Ascending aorta (tissue), 2 donors: ENCODE measurements at regions not wholly inside any gene's neighbourhood (a gene's known extent, or its start where the extent isn't known, plus 50 kb on each side); places are given as distances from the start of the nearest gene placed in this dataset.

Experiments
- DNase-seq, 2 donors: peaks; one replicate each; pipeline ENCODE4 v3.0.0-alpha.2; 2019; ENCODE audit warnings: low spot score in 2 of 2
- H3K27ac ChIP-seq, 2 donors: fragments of 200-600 bp; sonication (generic); one replicate each; pipeline ENCODE4 v1.5.1; 2016 to 2017; ENCODE audit warnings: mild to moderate bottlenecking in 1 of 2
- H3K27me3 ChIP-seq: fragments of 200-600 bp; sonication (generic); one replicate; pipeline ENCODE4 v1.5.1; 2017
- H3K36me3 ChIP-seq, 2 donors: fragments of 200-600 bp; sonication (generic); one replicate each; pipeline ENCODE4 v1.5.1; 2016
- H3K4me1 ChIP-seq, 2 donors: fragments of 200-600 bp; sonication (generic); one replicate each; pipeline ENCODE4 v1.5.1; 2016 to 2017; ENCODE audit warnings: mild to moderate bottlenecking in 1 of 2
- H3K4me3 ChIP-seq, 2 donors: fragments of 200-600 bp; sonication (generic); one replicate each; pipeline ENCODE4 v1.5.1; 2016 to 2017; ENCODE audit warnings: mild to moderate bottlenecking in 1 of 2
- H3K9me3 ChIP-seq, 2 donors: fragments of 200-600 bp; sonication (generic); one replicate each; pipeline ENCODE4 v1.5.1; 2016
- CTCF ChIP-seq, 3 experiments: fragments of 200-600 bp in 2 of 3; fragments of 450-650 bp in 1 of 3; sonication (generic) in 2 of 3; IDR thresholded peaks; one replicate each; pipeline ENCODE4 v1.5.1; 2016 to 2019; ENCODE audit warnings: antibody characterized with exemption in 3 of 3, mild to moderate bottlenecking in 1 of 3, moderate library complexity in 1 of 3
- intact Hi-C: fragments of 100-400 bp; cut with DNase I; formaldehyde crosslinking; loops from one replicate; pipeline ENCODE4 v1.15.1; 2023

GRCh38 chr2:15763822-15764682, 172.4 kb downstream of the DDX1 start:
- no peaks in the 10 kb centered on the region for H3K27me3 ChIP-seq
- DNase-seq: no peak
- intact Hi-C loops: no loop called here

GRCh38 chr2:15764683-15765011, 173.0 kb downstream of the DDX1 start:
- DNase-seq: no peak
- no peak for TF ChIP-seq CTCF (IDR thresholded peaks at IDR 0.05)
- no peak overlapping the region for H3K27ac ChIP-seq
- no peak overlapping the region for H3K4me3 ChIP-seq
- no peaks in the 10 kb centered on the region for H3K9me3 ChIP-seq
- H3K27me3 ChIP-seq: no peaks in the 10 kb centered on the region
- H3K4me1 ChIP-seq: no peaks in the 10 kb centered on the region
- intact Hi-C loops: no loop called here
- H3K36me3 ChIP-seq: no peaks in the 10 kb centered on the region

More at GRCh38 chr2:15763822-15764682, 172.4 kb downstream of the DDX1 start:
- Histone ChIP-seq H3K27ac (no peak overlapping the region), H3K36me3 (no peaks in the 10 kb centered on the region), H3K9me3 (no peaks in the 10 kb centered on the region), H3K4me3 (no peak overlapping the region), H3K4me1 (no peaks in the 10 kb centered on the region)
- TF ChIP-seq CTCF (IDR thresholded peaks at IDR 0.05): no peak

- intact Hi-C loops: no loop called here
- Histone ChIP-seq H3K9me3 (no peaks in the 10 kb centered on the region), H3K27ac (no peak overlapping the region), H3K36me3 (no peaks in the 10 kb centered on the region), H3K27me3 (no peaks in the 10 kb centered on the region), H3K4me3 (no peak overlapping the region), H3K4me1 (no peaks in the 10 kb centered on the region)
- DNase-seq: no peak
- no peak for TF ChIP-seq CTCF (IDR thresholded peaks at IDR 0.05)
These were observed 173.5 kb downstream of the DDX1 start for GRCh38 chr2:15765211-15765610.

GRCh38 chr2:15765686-15766302, 174.1 kb downstream of the DDX1 start:
- no peak for DNase-seq
- H3K27ac ChIP-seq: no peak overlapping the region
- no peaks in the 10 kb centered on the region for H3K27me3 ChIP-seq

GRCh38 chr2:15766303-15766861, 174.0 kb upstream of the MYCN start:
- H3K36me3 ChIP-seq: no peaks in the 10 kb centered on the region
- no peak overlapping the region for H3K27ac ChIP-seq
- no peak for TF ChIP-seq CTCF (IDR thresholded peaks at IDR 0.05)
- no peaks in the 10 kb centered on the region for H3K27me3 ChIP-seq
- no peak for DNase-seq
- intact Hi-C loops: no loop called here
- no peaks in the 10 kb centered on the region for H3K4me1 ChIP-seq
- no peaks in the 10 kb centered on the region for H3K9me3 ChIP-seq
- H3K4me3 ChIP-seq: no peak overlapping the region

More at GRCh38 chr2:15765686-15766302, 174.1 kb downstream of the DDX1 start:
- TF ChIP-seq CTCF (IDR thresholded peaks at IDR 0.05): no peak
- Histone ChIP-seq H3K36me3 (no peaks in the 10 kb centered on the region), H3K9me3 (no peaks in the 10 kb centered on the region), H3K4me1 (no peaks in the 10 kb centered on the region), H3K4me3 (no peak overlapping the region)
- intact Hi-C loops: no loop called here
